ENCODE measurements at regions not wholly inside any gene's neighbourhood (a gene's known extent, or its start where the extent isn't known, plus 50 kb on each side); places are given as distances from the start of the nearest gene placed in this dataset.
"Not testable (repeated sequence)": the region's sequence is repeated elsewhere in the genome, so short reads cannot be mapped to it uniquely, and the experiment has no call there.

- no peak for DNase-seq
- Mint-ChIP-seq H3K9me3 (no peaks in the 10 kb centered on the region), H3K4me3 (no peak overlapping the region), H3K36me3 (ENCODE audit: low read depth) (no peaks in the 10 kb centered on the region), H3K4me1 (ENCODE audit: low read depth) (no peaks in the 10 kb centered on the region), H3K27me3 (ENCODE audit: low read depth) (peaks cover 2% of the 10 kb centered on the region), H3K27ac (no peak overlapping the region)
- intact Hi-C loops (cut with micrococcal nuclease), result no loop called here
- CTCF ChIA-PET, result interaction anchor here (0.7 kb wide), 1 partner anchor 606 kb away, joined by 3 read pairs; no protein-coding TSS in a partner anchor
Observed at GRCh38 chr20:23299673-23300050, 50.9 kb upstream of the NXT1 start.

DNA sequence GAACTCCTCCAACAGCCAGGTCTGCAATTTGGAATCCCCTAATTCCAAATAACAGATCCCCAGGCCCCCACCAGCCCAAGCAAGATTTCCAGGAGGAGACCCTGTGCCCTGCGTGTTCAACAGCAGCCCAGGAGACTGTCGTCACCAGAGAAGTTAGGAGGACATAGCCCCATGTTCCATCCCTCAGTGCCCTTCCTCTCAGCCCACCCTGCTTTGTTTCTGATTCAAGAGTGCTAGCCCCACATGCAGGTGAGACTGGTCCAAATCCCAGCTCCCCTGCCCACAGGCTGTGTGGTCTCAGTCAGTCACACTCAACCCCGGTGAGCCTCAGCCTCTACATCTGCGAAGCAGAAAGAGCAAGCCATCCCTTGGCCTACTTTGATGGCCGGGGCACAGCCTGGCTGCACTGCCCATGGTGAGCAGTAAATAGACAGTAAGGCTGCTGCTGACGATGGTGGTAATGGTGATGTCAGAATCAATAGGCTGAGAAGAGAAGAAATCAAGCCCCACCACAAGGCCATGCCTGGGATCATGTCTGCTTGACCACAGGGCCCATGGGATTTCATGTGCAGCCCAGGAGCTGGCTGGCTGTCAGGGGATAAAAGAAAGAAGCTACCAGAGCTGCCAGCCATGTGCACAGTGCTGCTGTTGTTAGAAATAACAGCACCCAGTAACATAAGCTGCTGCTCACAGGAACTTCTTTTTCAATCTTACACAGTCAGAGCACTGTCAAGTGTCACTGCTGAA is 51.5 kb upstream of the NXT1 start:
- CTCF ChIA-PET, result interaction anchor here (0.7 kb wide), 1 partner anchor 605 kb away, joined by 3 read pairs; no protein-coding TSS in a partner anchor
- Mint-ChIP-seq H3K36me3 (ENCODE audit: low read depth) (no peaks in the 10 kb centered on the region), H3K27ac (no peak overlapping the region), H3K27me3 (ENCODE audit: low read depth) (peaks cover 4% of the 10 kb centered on the region), H3K9me3 (no peaks in the 10 kb centered on the region), H3K4me3 (no peak overlapping the region), H3K4me1 (ENCODE audit: low read depth) (no peaks in the 10 kb centered on the region)
- no peak for DNase-seq
- intact Hi-C loops (cut with micrococcal nuclease), result no loop called here

- Mint-ChIP-seq H3K4me3 (no peak overlapping the region), H3K36me3 (ENCODE audit: low read depth) (no peaks in the 10 kb centered on the region), H3K27me3 (ENCODE audit: low read depth) (peaks cover 4% of the 10 kb centered on the region), H3K27ac (no peak overlapping the region), H3K4me1 (ENCODE audit: low read depth) (no peaks in the 10 kb centered on the region), H3K9me3 (no peaks in the 10 kb centered on the region)
- intact Hi-C loops (cut with micrococcal nuclease), result no loop called here
- no peak for DNase-seq
- CTCF ChIA-PET, result no interaction called here
Observed at GRCh38 chr20:23298155-23298554, 52.4 kb upstream of the NXT1 start.

GRCh38 chr20:23296841-23297701 is 53.5 kb upstream of the NXT1 start:
- Mint-ChIP-seq H3K4me1 (ENCODE audit: low read depth) (no peaks in the 10 kb centered on the region), H3K27me3 (ENCODE audit: low read depth) (peaks cover 4% of the 10 kb centered on the region), H3K27ac (no peak overlapping the region), H3K9me3 (no peaks in the 10 kb centered on the region), H3K4me3 (no peak overlapping the region), H3K36me3 (ENCODE audit: low read depth) (no peaks in the 10 kb centered on the region)
- DNase-seq, result no peak
- intact Hi-C loops (cut with micrococcal nuclease), result no loop called here
- CTCF ChIA-PET, result no interaction called here

- Mint-ChIP-seq H3K4me3 (no peak overlapping the region), H3K36me3 (ENCODE audit: low read depth) (no peaks in the 10 kb centered on the region), H3K9me3 (no peaks in the 10 kb centered on the region), H3K27ac (no peak overlapping the region), H3K4me1 (ENCODE audit: low read depth) (no peaks in the 10 kb centered on the region), H3K27me3 (ENCODE audit: low read depth) (peaks cover 6% of the 10 kb centered on the region)
- CTCF ChIA-PET, result no interaction called here
- intact Hi-C loops (cut with micrococcal nuclease), result no loop called here
- no peak for DNase-seq
Observed at GRCh38 chr20:23295934-23296333, 54.7 kb upstream of the NXT1 start.

DNA sequence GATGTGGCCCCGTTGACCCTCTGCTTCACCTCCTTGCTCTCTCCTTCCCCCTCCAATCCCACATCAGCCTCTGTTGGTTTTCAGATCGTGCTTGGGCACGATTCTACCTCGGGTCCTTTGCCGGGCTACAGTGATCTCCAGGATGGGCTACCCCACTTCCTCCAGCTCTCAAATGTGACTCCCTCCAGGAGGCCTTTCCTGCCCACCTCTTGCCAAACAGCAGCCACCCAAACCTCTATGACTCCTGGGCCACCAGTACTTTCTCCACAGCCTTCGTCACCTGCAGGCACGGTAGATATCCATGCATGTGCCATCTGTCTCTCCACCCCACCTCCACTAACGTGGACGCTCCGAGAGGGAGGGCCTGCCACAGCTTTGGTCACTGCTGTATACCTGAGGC is 55.9 kb upstream of the NXT1 start:
- Mint-ChIP-seq H3K9me3 (no peaks in the 10 kb centered on the region), H3K4me3 (no peak overlapping the region), H3K27me3 (ENCODE audit: low read depth) (peaks cover 6% of the 10 kb centered on the region), H3K27ac (no peak overlapping the region), H3K4me1 (ENCODE audit: low read depth) (no peaks in the 10 kb centered on the region), H3K36me3 (ENCODE audit: low read depth) (no peaks in the 10 kb centered on the region)
- no peak for DNase-seq
- CTCF ChIA-PET, result no interaction called here
- intact Hi-C loops (cut with micrococcal nuclease), result no loop called here

DNA sequence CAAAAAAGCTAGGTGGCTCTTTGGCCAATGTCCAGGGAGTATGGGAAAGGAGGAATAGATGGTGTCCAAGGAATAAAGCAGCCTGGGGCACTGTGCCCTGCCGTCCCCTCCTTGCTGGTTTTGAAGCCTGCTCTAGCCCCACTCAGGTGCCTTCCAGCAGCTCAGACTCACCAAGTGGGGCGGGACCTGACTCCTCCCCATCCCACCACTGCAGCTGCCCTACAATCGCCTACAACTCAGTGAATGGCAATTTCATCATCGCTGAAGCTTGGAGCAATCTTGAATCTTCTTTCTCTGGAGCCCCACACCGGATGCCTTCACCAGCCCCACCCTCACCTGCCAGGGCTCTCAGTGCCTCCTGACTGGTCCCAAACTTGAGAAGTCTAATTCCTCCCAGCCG is 56.4 kb upstream of the NXT1 start:
- Mint-ChIP-seq H3K27me3 (ENCODE audit: low read depth) (peaks cover 6% of the 10 kb centered on the region), H3K4me3 (no peak overlapping the region), H3K27ac (no peak overlapping the region), H3K4me1 (ENCODE audit: low read depth) (no peaks in the 10 kb centered on the region), H3K36me3 (ENCODE audit: low read depth) (no peaks in the 10 kb centered on the region), H3K9me3 (no peaks in the 10 kb centered on the region)
- no peak for DNase-seq
- intact Hi-C loops (cut with micrococcal nuclease), result no loop called here
- CTCF ChIA-PET, result no interaction called here

GRCh38 chr20:23293689-23294088 is 56.9 kb upstream of the NXT1 start:
- H3K4me1 Mint-ChIP-seq (ENCODE audit: low read depth), result no peaks in the 10 kb centered on the region
- no peak overlapping the region for H3K4me3 Mint-ChIP-seq
- H3K27ac Mint-ChIP-seq, result no peak overlapping the region
- CTCF ChIA-PET, result interaction anchor here (0.6 kb wide), 1 partner anchor 60 kb away, joined by 5 read pairs; no protein-coding TSS in a partner anchor
- no peaks in the 10 kb centered on the region for H3K9me3 Mint-ChIP-seq
- intact Hi-C loops (cut with micrococcal nuclease), result no loop called here
- no peaks in the 10 kb centered on the region for H3K36me3 Mint-ChIP-seq (ENCODE audit: low read depth)
- DNase-seq, result no peak
- peaks cover 6% of the 10 kb centered on the region for H3K27me3 Mint-ChIP-seq (ENCODE audit: low read depth)

GRCh38 chr20:23292311-23292710 is 58.3 kb upstream of the NXT1 start:
- H3K4me3 Mint-ChIP-seq; H3K27ac Mint-ChIP-seq; H3K9me3 Mint-ChIP-seq; H3K36me3 Mint-ChIP-seq (ENCODE audit: low read depth); CTCF ChIA-PET; H3K27me3 Mint-ChIP-seq (ENCODE audit: low read depth); H3K4me1 Mint-ChIP-seq (ENCODE audit: low read depth); DNase-seq; intact Hi-C loops (cut with micrococcal nuclease): not testable (repeated sequence)

DNA sequence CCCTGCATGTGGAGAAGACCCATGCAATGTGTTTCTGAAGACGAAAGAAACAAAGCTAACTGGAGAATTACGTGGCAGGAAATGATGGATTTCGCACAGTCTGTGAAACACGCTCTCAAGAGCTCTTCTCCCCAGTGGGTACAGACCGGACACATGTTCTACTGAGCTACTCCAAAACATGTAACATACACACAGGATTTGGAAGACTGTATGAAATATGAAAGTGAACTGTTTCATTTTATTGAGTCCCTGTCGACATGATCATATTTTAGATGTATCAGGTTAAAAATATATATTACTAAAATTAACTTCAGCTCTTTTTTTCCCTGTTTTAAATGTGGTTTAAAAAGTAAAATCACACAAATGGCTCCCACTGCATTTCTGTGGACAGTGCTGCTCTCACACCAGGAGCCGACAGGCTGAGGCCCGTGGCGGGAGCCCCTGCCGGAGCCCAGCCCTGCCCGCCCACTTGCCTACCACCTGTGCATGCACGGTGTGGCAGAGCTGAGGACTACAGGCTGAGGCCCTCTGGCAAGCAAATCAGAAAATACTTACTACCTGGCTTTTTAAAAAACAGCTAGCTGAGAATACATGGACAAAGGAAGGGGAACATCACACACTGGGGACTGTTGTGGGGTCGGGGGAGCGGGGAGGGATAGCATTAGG is 58.9 kb upstream of the NXT1 start:
- intact Hi-C loops (cut with micrococcal nuclease), result no loop called here
- Mint-ChIP-seq H3K9me3 (no peaks in the 10 kb centered on the region), H3K27ac (no peak overlapping the region), H3K4me3 (no peak overlapping the region), H3K27me3 (ENCODE audit: low read depth) (peaks cover 6% of the 10 kb centered on the region), H3K4me1 (ENCODE audit: low read depth) (no peaks in the 10 kb centered on the region), H3K36me3 (ENCODE audit: low read depth) (no peaks in the 10 kb centered on the region)
- CTCF ChIA-PET, result no interaction called here
- DNase-seq, result no peak

- Mint-ChIP-seq H3K4me1 (ENCODE audit: low read depth) (no peaks in the 10 kb centered on the region), H3K36me3 (ENCODE audit: low read depth) (no peaks in the 10 kb centered on the region), H3K27me3 (ENCODE audit: low read depth) (peaks cover 6% of the 10 kb centered on the region), H3K9me3 (no peaks in the 10 kb centered on the region), H3K4me3 (no peak overlapping the region), H3K27ac (no peak overlapping the region)
- DNase-seq, result no peak
- intact Hi-C loops (cut with micrococcal nuclease), result no loop called here
- CTCF ChIA-PET, result no interaction called here
Observed at GRCh38 chr20:23290761-23291574, 59.6 kb upstream of the NXT1 start.

GRCh38 chr20:23289724-23290395 is 60.7 kb upstream of the NXT1 start:
- CTCF ChIA-PET, result no interaction called here
- Mint-ChIP-seq H3K4me3 (no peak overlapping the region), H3K9me3 (no peaks in the 10 kb centered on the region), H3K36me3 (ENCODE audit: low read depth) (no peaks in the 10 kb centered on the region), H3K27ac (no peak overlapping the region), H3K27me3 (ENCODE audit: low read depth) (peaks cover 6% of the 10 kb centered on the region), H3K4me1 (ENCODE audit: low read depth) (no peaks in the 10 kb centered on the region)
- intact Hi-C loops (cut with micrococcal nuclease), result no loop called here
- no peak for DNase-seq

Measured in activated naive CD4-positive, alpha-beta T cell treated with anti-CD3 and anti-CD28 coated beads for 36 hours (primary cell).